HFFc6 (cell line): ENCODE measurements at regions not wholly inside any gene's neighbourhood (a gene's known extent, or its start where the extent isn't known, plus 50 kb on each side); places are given as distances from the start of the nearest gene placed in this dataset.

ENCODE experiments used
- DNase-seq: peaks from one replicate; pipeline ENCODE4 v3.0.0-alpha.2; 2018
- H3K27ac Mint-ChIP-seq: 2 replicates; pipeline ENCODE4 v1.8.0; 2020; ENCODE audit warnings: mild to moderate bottlenecking, mixed read lengths
- H3K27me3 Mint-ChIP-seq: 2 replicates; pipeline ENCODE4 v1.8.0; 2021; ENCODE audit warnings: mild to moderate bottlenecking, moderate library complexity, mixed read lengths; ENCODE audit not compliant: insufficient read depth
- H3K36me3 Mint-ChIP-seq: 2 replicates; pipeline ENCODE4 v1.8.0; 2021; ENCODE audit warnings: low read depth, mixed read lengths
- H3K4me1 Mint-ChIP-seq: 2 replicates; pipeline ENCODE4 v1.8.0; 2020; ENCODE audit warnings: low read depth, mixed read lengths
- H3K4me3 Mint-ChIP-seq: 2 replicates; pipeline ENCODE4 v1.8.0; 2020; ENCODE audit warnings: mild to moderate bottlenecking, moderate library complexity, mixed read lengths
- H3K9me3 Mint-ChIP-seq: 2 replicates; pipeline ENCODE4 v1.8.0; 2020; ENCODE audit warnings: mild to moderate bottlenecking, mixed read lengths
- TF ChIP-seq, protein P1 (sequence below): fragments of 200-600 bp; sonication (generic); IDR thresholded peaks from 2 replicates; pipeline ENCODE4 v1.5.0; 2021; ENCODE audit warnings: antibody characterized with exemption, mild to moderate bottlenecking

DNA sequence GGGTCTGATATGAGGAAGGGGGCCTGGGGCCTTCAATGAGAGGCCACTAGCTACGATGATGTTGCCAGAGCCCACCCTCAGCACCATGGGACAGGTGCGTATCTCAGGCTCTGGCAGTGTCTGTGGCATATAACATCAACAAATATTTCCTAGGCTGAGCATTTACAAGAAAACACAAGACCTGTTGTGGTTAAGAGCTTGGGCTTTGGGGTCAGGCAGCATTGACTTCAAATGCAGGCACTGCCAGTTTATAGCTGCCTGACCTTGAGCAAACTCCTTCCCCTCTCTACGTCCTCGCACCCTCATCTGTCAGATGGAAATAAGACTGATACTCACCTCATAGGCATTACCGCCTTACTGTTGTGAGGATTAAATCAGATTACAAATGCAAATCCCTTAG is 156.0 kb downstream of the KATNAL1 start:
- Mint-ChIP-seq H3K4me3 (no peak overlapping the region), H3K9me3 (no peaks in the 10 kb centered on the region), H3K36me3 (no peaks in the 10 kb centered on the region), H3K27ac (no peak overlapping the region), H3K4me1 (peaks cover 12% of the 10 kb centered on the region), H3K27me3 (peaks cover 14% of the 10 kb centered on the region)
- TF ChIP-seq, protein P1, sequence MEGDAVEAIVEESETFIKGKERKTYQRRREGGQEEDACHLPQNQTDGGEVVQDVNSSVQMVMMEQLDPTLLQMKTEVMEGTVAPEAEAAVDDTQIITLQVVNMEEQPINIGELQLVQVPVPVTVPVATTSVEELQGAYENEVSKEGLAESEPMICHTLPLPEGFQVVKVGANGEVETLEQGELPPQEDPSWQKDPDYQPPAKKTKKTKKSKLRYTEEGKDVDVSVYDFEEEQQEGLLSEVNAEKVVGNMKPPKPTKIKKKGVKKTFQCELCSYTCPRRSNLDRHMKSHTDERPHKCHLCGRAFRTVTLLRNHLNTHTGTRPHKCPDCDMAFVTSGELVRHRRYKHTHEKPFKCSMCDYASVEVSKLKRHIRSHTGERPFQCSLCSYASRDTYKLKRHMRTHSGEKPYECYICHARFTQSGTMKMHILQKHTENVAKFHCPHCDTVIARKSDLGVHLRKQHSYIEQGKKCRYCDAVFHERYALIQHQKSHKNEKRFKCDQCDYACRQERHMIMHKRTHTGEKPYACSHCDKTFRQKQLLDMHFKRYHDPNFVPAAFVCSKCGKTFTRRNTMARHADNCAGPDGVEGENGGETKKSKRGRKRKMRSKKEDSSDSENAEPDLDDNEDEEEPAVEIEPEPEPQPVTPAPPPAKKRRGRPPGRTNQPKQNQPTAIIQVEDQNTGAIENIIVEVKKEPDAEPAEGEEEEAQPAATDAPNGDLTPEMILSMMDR = no peak
- DNase-seq = no peak

DNA sequence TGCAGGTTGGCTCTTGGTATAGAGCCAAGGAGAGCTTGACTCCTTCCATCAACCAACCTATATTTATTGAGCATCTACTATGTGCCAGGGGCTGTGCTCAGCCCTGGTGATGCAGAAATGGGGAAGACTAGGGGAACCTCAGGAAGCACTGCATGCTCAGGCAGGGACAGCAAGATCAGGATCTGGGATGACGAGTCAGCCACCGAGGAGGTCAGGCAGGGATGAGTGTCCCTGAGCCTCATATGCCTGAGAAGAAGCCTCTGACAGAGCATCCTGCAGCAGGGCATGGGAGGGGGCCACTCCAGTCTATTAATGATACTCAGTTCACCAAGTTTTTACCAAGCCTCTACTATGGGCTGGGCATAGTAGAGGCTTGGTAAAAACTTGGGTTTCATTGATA is 158.1 kb downstream of the KATNAL1 start:
- H3K27me3 Mint-ChIP-seq = peaks cover 6% of the 10 kb centered on the region

DNA sequence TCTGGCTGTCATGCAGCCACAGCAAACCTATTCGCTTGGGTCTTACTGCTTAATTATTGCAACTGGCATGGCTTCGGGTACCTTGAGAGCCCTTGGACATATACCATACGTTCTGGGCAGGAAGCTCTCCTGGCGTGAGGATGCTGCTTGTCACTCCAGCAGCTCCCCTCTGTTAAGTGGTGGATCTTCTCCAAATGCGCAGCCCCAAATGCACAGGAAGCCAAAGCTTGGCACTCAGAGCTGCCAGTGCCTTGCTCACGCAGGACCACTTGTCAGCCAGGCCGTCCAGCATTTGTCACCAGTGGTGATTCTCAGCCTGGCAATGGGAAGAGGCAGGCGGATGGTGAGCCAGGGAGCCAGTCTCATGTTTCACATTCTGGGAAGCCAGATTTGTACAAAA is 158.6 kb downstream of the KATNAL1 start:
- Mint-ChIP-seq H3K36me3 (0 out of 2 replicates have a peak, but pooled peaks cover 3% of the 10 kb centered on the region), H3K4me3 (no peak overlapping the region), H3K27me3 (peaks cover 2% of the 10 kb centered on the region), H3K9me3 (peaks cover 6% of the 10 kb centered on the region; the same call in 1 of the 2 replicates), H3K4me1 (peaks cover 3% of the 10 kb centered on the region), H3K27ac (no peak overlapping the region)
- TF ChIP-seq, protein P1 = no peak
- DNase-seq = no peak

More for the DNA sequence above, 158.1 kb downstream of the KATNAL1 start:
- H3K9me3 Mint-ChIP-seq = peaks cover under 1% of the 10 kb centered on the region; the same call in 1 of the 2 replicates
- TF ChIP-seq, protein P1 = no peak
- 0 out of 2 replicates have a peak, but pooled peaks cover 3% of the 10 kb centered on the region for H3K36me3 Mint-ChIP-seq
- H3K4me3 Mint-ChIP-seq = no peak overlapping the region
- no peak for DNase-seq
- H3K4me1 Mint-ChIP-seq = no peaks in the 10 kb centered on the region
- H3K27ac Mint-ChIP-seq = no peak overlapping the region

- TF ChIP-seq, protein P1 = no peak
- Mint-ChIP-seq H3K9me3 (peaks cover 6% of the 10 kb centered on the region; the same call in 1 of the 2 replicates), H3K27ac (no peak overlapping the region)
These were observed 159.1 kb downstream of the KATNAL1 start for GRCh38 chr13:30148171-30148754.

GRCh38 chr13:30147421-30147820 is 159.9 kb downstream of the KATNAL1 start:
- no peak overlapping the region for H3K4me3 Mint-ChIP-seq
- TF ChIP-seq, protein P1 = no peak
- H3K9me3 Mint-ChIP-seq = peaks cover 6% of the 10 kb centered on the region; the same call in 1 of the 2 replicates
- 0 out of 2 replicates have a peak, but pooled peaks cover 3% of the 10 kb centered on the region for H3K36me3 Mint-ChIP-seq
- H3K27me3 Mint-ChIP-seq = peaks cover 2% of the 10 kb centered on the region
- H3K4me1 Mint-ChIP-seq = peaks cover 17% of the 10 kb centered on the region
- DNase-seq = no peak
- H3K27ac Mint-ChIP-seq = no peak overlapping the region

More at GRCh38 chr13:30148171-30148754, 159.1 kb downstream of the KATNAL1 start:
- 0 out of 2 replicates have a peak, but pooled peaks cover 3% of the 10 kb centered on the region for H3K36me3 Mint-ChIP-seq
- H3K27me3 Mint-ChIP-seq = peaks cover 2% of the 10 kb centered on the region
- H3K4me3 Mint-ChIP-seq = no peak overlapping the region
- peaks cover 9% of the 10 kb centered on the region for H3K4me1 Mint-ChIP-seq
- DNase-seq = no peak
